Lung (tissue), 11 donors: ENCODE measurements at regions not wholly inside any gene's neighbourhood (a gene's known extent, or its start where the extent isn't known, plus 50 kb on each side); places are given as distances from the start of the nearest gene placed in this dataset.

Source experiments
- ATAC-seq: fragments of 200-7000 bp; cut with Tn5 transposase; one replicate; pipeline ENCODE4 v1.9.1; 2020; ENCODE audit warnings: moderate number of reproducible peaks; ENCODE audit not compliant: insufficient read depth, low FRiP score
- DNase-seq, 3 donors: peaks; one replicate each; pipeline ENCODE4 v3.0.0-alpha.2; 2013 to 2017
- H3K27ac ChIP-seq, 2 donors: one replicate each; pipeline ENCODE4 v1.5.1; 2013; ENCODE audit warnings: mild to moderate bottlenecking in 2 of 2, moderate library complexity in 2 of 2, control low read depth in 1 of 2, inconsistent platforms in 1 of 2, low read depth in 1 of 2, low read length in 1 of 2
- H3K27me3 ChIP-seq, 3 donors: one replicate each; pipeline ENCODE4 v1.5.1; 2013; ENCODE audit warnings: low read length in 2 of 3; ENCODE audit not compliant: control insufficient read depth in 3 of 3, insufficient read depth in 3 of 3
- H3K36me3 ChIP-seq, 4 donors: one replicate each; pipeline ENCODE4 v1.5.1; 2013; ENCODE audit warnings: low read length in 4 of 4, mild to moderate bottlenecking in 1 of 4, moderate library complexity in 1 of 4; ENCODE audit not compliant: control insufficient read depth in 4 of 4, insufficient read depth in 4 of 4
- H3K4me1 ChIP-seq, 5 donors: one replicate each; pipeline ENCODE4 v1.5.1; 2013; ENCODE audit warnings: low read length in 5 of 5, mild to moderate bottlenecking in 2 of 5, moderate library complexity in 1 of 5; ENCODE audit not compliant: control insufficient read depth in 5 of 5, insufficient read depth in 5 of 5
- H3K4me3 ChIP-seq: one replicate; pipeline ENCODE4 v1.5.1; 2013; ENCODE audit warnings: mild to moderate bottlenecking, control low read depth, moderate library complexity
- H3K9ac ChIP-seq, 2 donors: one replicate each; pipeline ENCODE4 v1.5.1; 2013; ENCODE audit warnings: low read length in 2 of 2, control low read depth in 1 of 2; ENCODE audit not compliant: insufficient read depth in 1 of 2
- H3K9me3 ChIP-seq, 4 donors: one replicate each; pipeline ENCODE4 v1.5.1; 2013; ENCODE audit warnings: low read length in 3 of 4, mild to moderate bottlenecking in 1 of 4, moderate library complexity in 1 of 4; ENCODE audit not compliant: control insufficient read depth in 4 of 4, insufficient read depth in 3 of 4
- CTCF ChIP-seq: IDR thresholded peaks from 2 replicates; pipeline ENCODE4 v1.5.1; 2012; ENCODE audit warnings: mild to moderate bottlenecking; ENCODE audit errors: control extremely low read depth, extremely low read depth
- WGBS, 2 donors: extraction: QIAGEN DNeasy Blood & Tissue Kit; methylation state at CpG; one replicate each; pipeline ENCODE4 v1.1.7; 2013; 5-methylcytosine and 5-hydroxymethylcytosine counted together
- donor health status: control.
- donor health status: control.
- donor health status: Bipolar disorder and iron deficiency.
- donor health status: healthy.
- donor health status: DM: yes; HTN: yes; CAD: no.

- TF ChIP-seq CTCF, result no peak
- no peak overlapping the region for H3K27ac ChIP-seq
- H3K9ac ChIP-seq, result no peak overlapping the region
- no peaks in the 10 kb centered on the region for H3K9me3 ChIP-seq
- H3K4me3 ChIP-seq, result no peak overlapping the region
- H3K36me3 ChIP-seq, result no peaks in the 10 kb centered on the region
- DNase-seq, result no peak
- WGBS, 2 donors, result 94 to 96% methylated on average over 1 of the region's 1 CpG
- ATAC-seq, result no peak
- H3K4me1 ChIP-seq, result peaks cover 0 to 7% (median 2%) of the 10 kb centered on the region in 5 donors
- H3K27me3 ChIP-seq, result no peaks in the 10 kb centered on the region
Observed at GRCh38 chr10:3844491-3845025, 59.5 kb upstream of the KLF6 start.

- no peak overlapping the region for H3K27ac ChIP-seq
- no peaks in the 10 kb centered on the region for H3K36me3 ChIP-seq
- 85% methylated on average over 14 of the region's 14 CpGs for WGBS, 2 donors
- no peak for ATAC-seq
- TF ChIP-seq CTCF, result no peak
- H3K9ac ChIP-seq, result no peak overlapping the region
- no peak for DNase-seq
- peaks cover 0 to 15% (median 2%) of the 10 kb centered on the region in 5 donors for H3K4me1 ChIP-seq
- H3K4me3 ChIP-seq, result no peak overlapping the region
- no peaks in the 10 kb centered on the region for H3K27me3 ChIP-seq
- no peaks in the 10 kb centered on the region for H3K9me3 ChIP-seq
Observed at GRCh38 chr10:3838460-3839437, 53.7 kb upstream of the KLF6 start.

- peaks cover 0 to 15% (median 2%) of the 10 kb centered on the region in 5 donors for H3K4me1 ChIP-seq
- DNase-seq, result no peak
- no peaks in the 10 kb centered on the region for H3K9me3 ChIP-seq
- WGBS, 2 donors, result 87 to 90% methylated on average over 9 of the region's 9 CpGs
- H3K9ac ChIP-seq, result no peak overlapping the region
- no peaks in the 10 kb centered on the region for H3K36me3 ChIP-seq
- H3K27ac ChIP-seq, result no peak overlapping the region
- H3K4me3 ChIP-seq, result no peak overlapping the region
- H3K27me3 ChIP-seq, result no peaks in the 10 kb centered on the region
- TF ChIP-seq CTCF, result no peak
- no peak for ATAC-seq
Observed at GRCh38 chr10:3837647-3838459, 52.8 kb upstream of the KLF6 start.
